ENCODE measurements at regions not wholly inside any gene's neighbourhood (a gene's known extent, or its start where the extent isn't known, plus 50 kb on each side); places are given as distances from the start of the nearest gene placed in this dataset.

DNA sequence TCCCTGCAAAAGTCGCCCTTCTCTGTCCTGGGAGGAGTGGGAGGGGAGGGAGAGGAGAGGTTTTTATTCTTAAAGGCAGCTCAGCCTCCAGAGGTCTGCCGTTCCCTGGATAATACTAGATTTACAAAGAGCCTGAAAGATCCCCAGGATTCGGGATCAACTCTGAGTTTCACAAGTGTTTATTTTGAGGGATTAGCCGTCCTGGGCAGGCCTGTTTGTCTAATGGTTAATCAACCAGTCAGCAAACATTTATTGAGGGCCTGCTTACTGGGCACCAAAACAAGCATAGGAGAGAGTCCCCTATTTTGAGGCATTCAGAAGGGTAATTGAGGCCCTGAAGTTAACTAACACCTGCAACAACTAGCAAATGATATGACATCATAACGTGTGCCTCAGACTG, 152.6 kb upstream of the SLC1A4 start:
- dilution Hi-C loops (cut with MboI; ENCODE audit: extremely low pct_ligation_motif_present, low sequenced_read_pairs) (no loop called here), intact Hi-C loops (cut with micrococcal nuclease) (no loop called here)
- no peak for TF ChIP-seq FOS (IDR thresholded peaks at IDR 0.05; ENCODE audit: borderline replicate concordance, insufficient read depth, low read length)
- TF ChIP-seq MYC (IDR thresholded peaks at IDR 0.05; ENCODE audit: low read depth, low read length): no peak
- no peak for TF ChIP-seq EZH2 (IDR thresholded peaks at IDR 0.05; ENCODE audit: borderline replicate concordance, low read depth, low read length, severe bottlenecking)
- TF ChIP-seq POLR2A (IDR thresholded peaks at IDR 0.05; ENCODE audit: low read depth, low read length): no peak
- TF ChIP-seq, protein P1, sequence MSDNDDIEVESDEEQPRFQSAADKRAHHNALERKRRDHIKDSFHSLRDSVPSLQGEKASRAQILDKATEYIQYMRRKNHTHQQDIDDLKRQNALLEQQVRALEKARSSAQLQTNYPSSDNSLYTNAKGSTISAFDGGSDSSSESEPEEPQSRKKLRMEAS (IDR thresholded peaks at IDR 0.05; ENCODE audit: insufficient read depth, insufficient read length): no peak
- TF ChIP-seq JUN (IDR thresholded peaks at IDR 0.05; ENCODE audit: borderline replicate concordance, insufficient read depth, insufficient read length, low read depth): no peak
- no peak for TF ChIP-seq GATA2 (IDR thresholded peaks at IDR 0.05; ENCODE audit: insufficient read depth, insufficient read length, low read depth, low read length)
- TF ChIP-seq, protein P2, sequence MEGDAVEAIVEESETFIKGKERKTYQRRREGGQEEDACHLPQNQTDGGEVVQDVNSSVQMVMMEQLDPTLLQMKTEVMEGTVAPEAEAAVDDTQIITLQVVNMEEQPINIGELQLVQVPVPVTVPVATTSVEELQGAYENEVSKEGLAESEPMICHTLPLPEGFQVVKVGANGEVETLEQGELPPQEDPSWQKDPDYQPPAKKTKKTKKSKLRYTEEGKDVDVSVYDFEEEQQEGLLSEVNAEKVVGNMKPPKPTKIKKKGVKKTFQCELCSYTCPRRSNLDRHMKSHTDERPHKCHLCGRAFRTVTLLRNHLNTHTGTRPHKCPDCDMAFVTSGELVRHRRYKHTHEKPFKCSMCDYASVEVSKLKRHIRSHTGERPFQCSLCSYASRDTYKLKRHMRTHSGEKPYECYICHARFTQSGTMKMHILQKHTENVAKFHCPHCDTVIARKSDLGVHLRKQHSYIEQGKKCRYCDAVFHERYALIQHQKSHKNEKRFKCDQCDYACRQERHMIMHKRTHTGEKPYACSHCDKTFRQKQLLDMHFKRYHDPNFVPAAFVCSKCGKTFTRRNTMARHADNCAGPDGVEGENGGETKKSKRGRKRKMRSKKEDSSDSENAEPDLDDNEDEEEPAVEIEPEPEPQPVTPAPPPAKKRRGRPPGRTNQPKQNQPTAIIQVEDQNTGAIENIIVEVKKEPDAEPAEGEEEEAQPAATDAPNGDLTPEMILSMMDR (IDR thresholded peaks at IDR 0.05; ENCODE audit: extremely low read depth in 1 of 2, insufficient read depth in 1 of 2, low read depth in 1 of 2, low read length in 2 of 2): no peak
- TF ChIP-seq POLR2AphosphoS5 (IDR thresholded peaks at IDR 0.05; ENCODE audit: insufficient read depth, low read depth, low read length): no peak
- CTCF ChIA-PET: interaction anchor here (1.5 kb wide), 1 partner anchor 191 kb away, joined by 5 read pairs; no protein-coding TSS in a partner anchor
- Histone ChIP-seq H3K9ac (replicated peaks; ENCODE audit: extremely low read depth, insufficient read depth, low read length) (no peak overlapping the region), H3K4me1 (ENCODE audit: control insufficient read depth, extremely low read depth, insufficient read depth, low read length) (peaks cover 12% of the 10 kb centered on the region), H3K9me1 (replicated peaks; ENCODE audit: control insufficient read depth, extremely low read depth, insufficient read depth, low read length) (no peaks in the 10 kb centered on the region), H3K79me2 (ENCODE audit: control insufficient read depth, insufficient read depth, low read length) (no peaks in the 10 kb centered on the region), H3K27ac (ENCODE audit: insufficient read depth, low read depth, low read length) (no peak overlapping the region), H3K27me3 (ENCODE audit: control insufficient read depth in 2 of 2, insufficient read depth in 2 of 2, low read length in 2 of 2) (no peaks in the 10 kb centered on the region), H2AFZ (ENCODE audit: low read depth, low read length) (no peak overlapping the region), H4K20me1 (replicated peaks; ENCODE audit: control insufficient read depth, extremely low read depth, insufficient read depth, low read length) (no peaks in the 10 kb centered on the region), H3K9me3 (replicated peaks; ENCODE audit: control insufficient read depth, insufficient read depth, low read length) (no peaks in the 10 kb centered on the region), H3K4me3 (replicated peaks in 1 of 3; ENCODE audit: insufficient read depth in 1 of 3, low read depth in 1 of 3, low read length in 3 of 3) (no peak overlapping the region), H3K4me2 (ENCODE audit: insufficient read depth, low read length) (no peak overlapping the region), H3K36me3 (ENCODE audit: control insufficient read depth in 2 of 2, extremely low read depth in 1 of 2, insufficient read depth in 2 of 2, low read length in 2 of 2) (no peaks in the 10 kb centered on the region)
- DNase-seq (ENCODE audit: low read depth, low spot score) (no peak), FAIRE-seq (no peak)
- POLR2A ChIA-PET: no interaction called here
- no TSS peak for BruUV-seq (replicated peaks)

All from endothelial cell of umbilical vein (primary cell).